Common myeloid progenitor, CD34-positive (primary cell): ENCODE measurements at regions not wholly inside any gene's neighbourhood (a gene's known extent, or its start where the extent isn't known, plus 50 kb on each side); places are given as distances from the start of the nearest gene placed in this dataset.

Experiments
- CTCF ChIA-PET: fragments of 350-600 bp; sonication (Branson Sonifier 250); formaldehyde crosslinking; loops from one replicate; lab custom pipeline; 2021; ENCODE audit warnings: antibody characterized with exemption; lab: Charles Lee
- POLR2A ChIA-PET: fragments of 350-600 bp; sonication (Branson Sonifier 250); formaldehyde crosslinking; loops from one replicate; lab custom pipeline; 2021; ENCODE audit warnings: antibody characterized with exemption; lab: Charles Lee
- DNase-seq, 3 donors: peaks; one replicate each; pipeline versions ENCODE4 v3.0.0 to v3.0.0-alpha.2; 2013
- H3K27ac ChIP-seq, 2 experiments: 1 replicate in 1 of 2; 2 replicates in 1 of 2; pipeline ENCODE4 v1.7.0; 2013; ENCODE audit warnings: inconsistent platforms in 2 of 2, low read length in 2 of 2, mild to moderate bottlenecking in 2 of 2, low read depth in 1 of 2, moderate library complexity in 1 of 2; ENCODE audit not compliant: severe bottlenecking in 2 of 2, insufficient read depth in 1 of 2, poor library complexity in 1 of 2
- H3K27me3 ChIP-seq, 5 experiments: replicated peaks in 2 of 5; 1 replicate in 3 of 5; 2 replicates in 2 of 5; pipeline versions ENCODE4 v1.6.1 to v1.7.0; 2013; ENCODE audit warnings: low read length in 4 of 5, mild to moderate bottlenecking in 2 of 5, moderate library complexity in 2 of 5, inconsistent platforms in 1 of 5; ENCODE audit not compliant: insufficient read depth in 5 of 5, control insufficient read depth in 4 of 5
- H3K36me3 ChIP-seq, 4 experiments: 1 replicate in 2 of 4; 2 replicates in 2 of 4; pipeline versions ENCODE4 v1.6.1 to v1.7.0; 2013; ENCODE audit warnings: low read length in 3 of 4, control low read depth in 1 of 4, mild to moderate bottlenecking in 1 of 4; ENCODE audit not compliant: control insufficient read depth in 4 of 4, insufficient read depth in 4 of 4
- H3K4me1 ChIP-seq, 4 experiments: 1 replicate in 3 of 4; 2 replicates in 1 of 4; pipeline versions ENCODE4 v1.6.1 to v1.7.1; 2013; ENCODE audit warnings: low read length in 3 of 4, mild to moderate bottlenecking in 3 of 4, control low read depth in 1 of 4, inconsistent platforms in 1 of 4, moderate library complexity in 1 of 4; ENCODE audit not compliant: control insufficient read depth in 4 of 4, insufficient read depth in 4 of 4; ENCODE audit errors: control extremely low read depth in 1 of 4
- H3K4me3 ChIP-seq, 7 experiments: 1 replicate in 4 of 7; 2 replicates in 3 of 7; pipeline versions ENCODE4 v1.5.1 to v1.7.0; 2013; ENCODE audit warnings: mild to moderate bottlenecking in 7 of 7, low read length in 6 of 7, moderate library complexity in 6 of 7, inconsistent platforms in 2 of 7, low read depth in 2 of 7, control low read depth in 1 of 7; ENCODE audit not compliant: insufficient read depth in 4 of 7, control insufficient read depth in 1 of 7; ENCODE audit errors: extremely low read depth in 1 of 7
- H3K9me3 ChIP-seq, 5 experiments: 1 replicate in 4 of 5; 2 replicates in 1 of 5; pipeline versions ENCODE4 v1.6.1 to v1.7.1; 2013; ENCODE audit warnings: low read length in 4 of 5, mild to moderate bottlenecking in 2 of 5, inconsistent platforms in 1 of 5, low read depth in 1 of 5, moderate library complexity in 1 of 5; ENCODE audit not compliant: control insufficient read depth in 4 of 5, insufficient read depth in 2 of 5; ENCODE audit errors: control extremely low read depth in 1 of 5
- WGBS: methylation state at CpG from one replicate; pipeline ENCODE4 v1.1.5; 2013; ENCODE audit not compliant: insufficient coverage; 5-methylcytosine and 5-hydroxymethylcytosine counted together

- H3K36me3 ChIP-seq: no peaks in the 10 kb centered on the region
- peaks cover 0 to 3% (median 0%) of the 10 kb centered on the region in 5 experiments for H3K9me3 ChIP-seq
- ChIA-PET POLR2A (no interaction called here), CTCF (no interaction called here)
- no peak for DNase-seq
- H3K4me3 ChIP-seq: no peak overlapping the region
- WGBS: 100% methylated on average over 5 of the region's 6 CpGs
- H3K27me3 ChIP-seq: no peaks in the 10 kb centered on the region
- no peaks in the 10 kb centered on the region for H3K4me1 ChIP-seq
- H3K27ac ChIP-seq: no peak overlapping the region
Observed at GRCh38 chr2:5959836-5960820, 267.9 kb downstream of the SOX11 start.

- CTCF ChIA-PET: no interaction called here
Observed at GRCh38 chr2:5967506-5967905, 275.3 kb downstream of the SOX11 start.

GRCh38 chr2:5969303-5969702 lies 277.1 kb downstream of the SOX11 start:
- no peak overlapping the region for H3K27ac ChIP-seq
- no peaks in the 10 kb centered on the region for H3K36me3 ChIP-seq
- CTCF ChIA-PET: no interaction called here
- H3K4me1 ChIP-seq: no peaks in the 10 kb centered on the region
- no peaks in the 10 kb centered on the region for H3K27me3 ChIP-seq
- no peak for DNase-seq
- H3K4me3 ChIP-seq: no peak overlapping the region
- POLR2A ChIA-PET: no interaction called here
- H3K9me3 ChIP-seq: peaks cover 0 to 2% (median 0%) of the 10 kb centered on the region in 5 experiments
- WGBS: 60% methylated on average over 2 of the region's 6 CpGs

More at GRCh38 chr2:5967506-5967905, 275.3 kb downstream of the SOX11 start:
- DNase-seq: no peak
- WGBS: no CpG with 5 or more reads among the region's 6 CpGs
- Histone ChIP-seq H3K4me3 (no peak overlapping the region), H3K36me3 (no peaks in the 10 kb centered on the region), H3K27me3 (no peaks in the 10 kb centered on the region), H3K9me3 (peaks cover 0 to 2% (median 0%) of the 10 kb centered on the region in 5 experiments), H3K4me1 (no peaks in the 10 kb centered on the region), H3K27ac (no peak overlapping the region)
- POLR2A ChIA-PET: no interaction called here

DNA sequence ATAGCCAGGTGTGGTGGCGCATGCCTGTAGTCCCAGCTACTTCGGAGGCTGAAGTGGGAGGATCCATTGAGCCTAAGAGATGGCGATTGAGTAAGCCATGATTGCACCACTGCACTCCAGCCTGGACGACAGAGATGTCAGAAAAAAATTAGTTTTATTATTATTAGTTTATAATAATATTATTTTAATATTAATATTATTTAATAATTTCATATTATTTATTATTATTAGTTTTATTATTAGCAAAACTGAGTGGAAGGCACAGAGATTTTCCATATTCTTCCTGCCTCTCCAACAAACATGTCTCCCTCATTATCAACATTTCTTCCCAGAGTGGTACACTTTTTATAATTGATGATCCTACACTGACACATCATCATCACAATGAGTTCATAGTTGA lies 278.2 kb downstream of the SOX11 start:
- no peaks in the 10 kb centered on the region for H3K27me3 ChIP-seq
- H3K4me1 ChIP-seq: no peaks in the 10 kb centered on the region
- ChIA-PET POLR2A (no interaction called here), CTCF (no interaction called here)
- no peak for DNase-seq
- peaks cover 0 to 2% (median 0%) of the 10 kb centered on the region in 5 experiments for H3K9me3 ChIP-seq
- WGBS: 94% methylated on average over 2 of the region's 4 CpGs
- H3K27ac ChIP-seq: no peak overlapping the region
- H3K4me3 ChIP-seq: no peak overlapping the region
- no peaks in the 10 kb centered on the region for H3K36me3 ChIP-seq

DNA sequence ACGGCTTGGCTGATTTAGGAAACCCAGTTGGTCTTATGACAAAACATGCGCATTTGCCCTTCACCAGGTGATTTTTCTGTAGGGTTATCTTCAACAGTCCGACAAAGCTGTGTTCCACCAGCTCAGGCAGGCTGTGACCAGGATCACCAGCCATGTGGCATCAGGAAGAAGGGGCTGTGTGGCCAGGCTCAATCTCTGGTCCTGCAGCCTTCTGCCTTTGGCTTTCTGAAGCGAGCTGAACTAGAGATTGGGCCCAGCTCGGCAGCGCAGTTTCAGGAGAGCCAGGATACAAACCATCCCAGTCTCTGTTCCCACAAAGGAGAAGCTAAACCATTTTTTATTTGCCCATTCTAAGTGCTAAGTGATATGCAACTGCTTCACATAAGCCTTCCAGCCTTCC lies 282.3 kb downstream of the SOX11 start:
- WGBS: 98% methylated on average over 6 of the region's 6 CpGs
- ChIA-PET CTCF (no interaction called here), POLR2A (interaction anchor here (0.7 kb wide), 1 partner anchor 125 kb away, joined by 3 read pairs; no protein-coding TSS in a partner anchor)
- DNase-seq: no peak
- Histone ChIP-seq H3K36me3 (no peaks in the 10 kb centered on the region), H3K9me3 (no peaks in the 10 kb centered on the region), H3K27me3 (no peaks in the 10 kb centered on the region), H3K4me1 (no peaks in the 10 kb centered on the region), H3K27ac (no peak overlapping the region), H3K4me3 (no peak overlapping the region)

GRCh38 chr2:5975401-5975800 lies 283.2 kb downstream of the SOX11 start:
- H3K4me1 ChIP-seq: no peaks in the 10 kb centered on the region
- H3K27ac ChIP-seq: no peak overlapping the region
- WGBS: 93% methylated on average over 3 of the region's 3 CpGs
- no peaks in the 10 kb centered on the region for H3K27me3 ChIP-seq
- ChIA-PET CTCF (interaction anchor here (0.6 kb wide), 1 partner anchor 19 kb away, joined by 3 read pairs; no protein-coding TSS in a partner anchor), POLR2A (no interaction called here)
- no peak overlapping the region for H3K4me3 ChIP-seq
- no peak for DNase-seq
- H3K9me3 ChIP-seq: no peaks in the 10 kb centered on the region
- no peaks in the 10 kb centered on the region for H3K36me3 ChIP-seq

DNA sequence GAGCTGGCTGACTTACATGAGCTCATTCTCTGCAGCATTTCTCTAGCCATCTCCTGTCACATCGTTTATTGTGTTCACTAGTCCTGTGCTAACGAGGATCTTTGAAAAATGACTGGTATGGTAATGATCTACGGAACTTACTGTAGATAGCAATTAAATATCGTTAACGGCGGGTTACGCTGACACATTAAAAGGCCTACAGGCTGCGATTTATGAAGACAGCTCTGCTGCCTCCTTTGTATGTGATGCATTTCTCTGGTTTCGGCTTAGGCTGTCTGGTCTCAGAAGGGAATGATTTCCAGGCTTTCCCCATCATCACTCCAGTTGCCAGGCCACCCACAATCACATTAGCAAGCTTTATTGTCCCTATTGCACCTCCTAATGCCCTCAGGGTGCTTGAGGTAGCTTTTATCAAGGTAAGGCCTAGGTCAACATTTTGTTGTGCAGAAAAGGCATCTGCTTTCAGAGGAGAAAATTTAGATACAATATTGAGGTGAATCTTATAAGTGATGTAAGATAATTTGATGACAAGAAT lies 284.4 kb downstream of the SOX11 start:
- no peaks in the 10 kb centered on the region for H3K36me3 ChIP-seq
- peaks cover 0 to 6% (median 3%) of the 10 kb centered on the region in 4 experiments for H3K4me1 ChIP-seq
- no peak overlapping the region for H3K27ac ChIP-seq
- WGBS: 96% methylated on average over 5 of the region's 9 CpGs
- no peak overlapping the region for H3K4me3 ChIP-seq
- no peaks in the 10 kb centered on the region for H3K9me3 ChIP-seq
- CTCF ChIA-PET: no interaction called here
- POLR2A ChIA-PET: no interaction called here
- H3K27me3 ChIP-seq: no peaks in the 10 kb centered on the region
- no peak for DNase-seq
